Nephron progenitor cell (in vitro differentiated cells): ENCODE measurements at regions not wholly inside any gene's neighbourhood (a gene's known extent, or its start where the extent isn't known, plus 50 kb on each side); places are given as distances from the start of the nearest gene placed in this dataset.
A peak's percentile ranks its signal among the peaks of the same experiment; 100 is the strongest.

ENCODE experiments used
- DNase-seq: peaks from one replicate; pipeline ENCODE4 v3.0.0; 2021
- H3K27ac Mint-ChIP-seq: 2 replicates; pipeline ENCODE4 v1.8.0; 2021; ENCODE audit warnings: mild to moderate bottlenecking, moderate library complexity, mixed read lengths
- H3K27me3 Mint-ChIP-seq: 2 replicates; pipeline ENCODE4 v1.8.0; 2021; ENCODE audit warnings: mild to moderate bottlenecking, low read depth, mixed read lengths; ENCODE audit not compliant: poor library complexity
- H3K36me3 Mint-ChIP-seq: 2 replicates; pipeline ENCODE4 v1.8.0; 2021; ENCODE audit warnings: low read depth, mixed read lengths
- H3K4me1 Mint-ChIP-seq: 2 replicates; pipeline ENCODE4 v1.8.0; 2021; ENCODE audit warnings: mixed read lengths
- H3K4me3 Mint-ChIP-seq: 2 replicates; pipeline ENCODE4 v1.8.0; 2021; ENCODE audit warnings: mild to moderate bottlenecking, moderate library complexity, mixed read lengths
- H3K9me3 Mint-ChIP-seq: 2 replicates; pipeline ENCODE4 v1.8.0; 2021; ENCODE audit warnings: mild to moderate bottlenecking, moderate library complexity, mixed read lengths
- CTCF ChIP-seq: fragments of 200-600 bp; sonication (generic); IDR thresholded peaks from 2 replicates; pipeline ENCODE4 v1.5.0; 2021; ENCODE audit warnings: antibody characterized with exemption

GRCh38 chr20:34175079-34175478 is 63.0 kb upstream of the EIF2S2 start:
- Mint-ChIP-seq H3K27ac (no peak overlapping the region), H3K4me1 (peaks cover 23% of the 10 kb centered on the region), H3K4me3 (no peak overlapping the region), H3K36me3 (no peaks in the 10 kb centered on the region), H3K27me3 (peaks cover 10% of the 10 kb centered on the region), H3K9me3 (no peaks in the 10 kb centered on the region)
- no peak for TF ChIP-seq CTCF
- no peak for DNase-seq

GRCh38 chr20:34175879-34176278 is 63.8 kb upstream of the EIF2S2 start:
- Mint-ChIP-seq H3K4me1 (peaks cover 21% of the 10 kb centered on the region), H3K4me3 (no peak overlapping the region), H3K27ac (no peak overlapping the region), H3K36me3 (no peaks in the 10 kb centered on the region), H3K9me3 (no peaks in the 10 kb centered on the region), H3K27me3 (peaks cover 6% of the 10 kb centered on the region)
- TF ChIP-seq CTCF = no peak
- no peak for DNase-seq

GRCh38 chr20:34177052-34177451 is 64.2 kb upstream of the ASIP start:
- peaks cover 23% of the 10 kb centered on the region for H3K4me1 Mint-ChIP-seq
- TF ChIP-seq CTCF = no peak
- no peak overlapping the region for H3K4me3 Mint-ChIP-seq
- no peak for DNase-seq
- H3K9me3 Mint-ChIP-seq = no peaks in the 10 kb centered on the region
- peaks cover 3% of the 10 kb centered on the region for H3K27me3 Mint-ChIP-seq
- H3K27ac Mint-ChIP-seq = no peak overlapping the region
- H3K36me3 Mint-ChIP-seq = no peaks in the 10 kb centered on the region

- Mint-ChIP-seq H3K9me3 (no peaks in the 10 kb centered on the region), H3K4me1 (peaks cover 21% of the 10 kb centered on the region), H3K27me3 (peaks cover 9% of the 10 kb centered on the region), H3K4me3 (no peak overlapping the region), H3K36me3 (no peaks in the 10 kb centered on the region), H3K27ac (no peak overlapping the region)
- no peak for TF ChIP-seq CTCF
- DNase-seq = no peak
These were observed 61.4 kb upstream of the ASIP start for GRCh38 chr20:34179637-34180360.

GRCh38 chr20:34180460-34181120 is 60.6 kb upstream of the ASIP start:
- peak; percentile 22 for DNase-seq
- Mint-ChIP-seq H3K9me3 (no peaks in the 10 kb centered on the region), H3K27ac (no peak overlapping the region), H3K4me3 (no peak overlapping the region), H3K36me3 (no peaks in the 10 kb centered on the region), H3K27me3 (peaks cover 9% of the 10 kb centered on the region), H3K4me1 (peaks cover 27% of the 10 kb centered on the region)
- no peak for TF ChIP-seq CTCF

- TF ChIP-seq CTCF = no peak
- H3K9me3 Mint-ChIP-seq = no peaks in the 10 kb centered on the region
- H3K27ac Mint-ChIP-seq = no peak overlapping the region
- H3K4me3 Mint-ChIP-seq = no peak overlapping the region
- DNase-seq = no peak
- H3K27me3 Mint-ChIP-seq = peaks cover 9% of the 10 kb centered on the region
- H3K36me3 Mint-ChIP-seq = no peaks in the 10 kb centered on the region
- peaks cover 36% of the 10 kb centered on the region for H3K4me1 Mint-ChIP-seq
These were observed 59.7 kb upstream of the ASIP start for GRCh38 chr20:34181484-34181883.
